HCT116 (cell line): ENCODE measurements at regions not wholly inside any gene's neighbourhood (a gene's known extent, or its start where the extent isn't known, plus 50 kb on each side); places are given as distances from the start of the nearest gene placed in this dataset.

Experiments
- POLR2A ChIP-seq: IDR thresholded peaks from 2 replicates; pipeline ENCODE4 v1.7.0; 2011; ENCODE audit warnings: borderline replicate concordance; ENCODE audit not compliant: insufficient read depth, insufficient read length; ENCODE audit errors: extremely low read depth
- POLR2AphosphoS5 ChIP-seq: IDR thresholded peaks from 2 replicates; pipeline ENCODE4 v1.6.1; 2011; ENCODE audit warnings: mild to moderate bottlenecking, low read depth, low read length, moderate library complexity
- RAD21 ChIP-seq: IDR thresholded peaks from 2 replicates; pipeline ENCODE4 v1.6.1; 2012; ENCODE audit warnings: low read depth, mild to moderate bottlenecking
- TCF7L2 ChIP-seq: IDR thresholded peaks from 2 replicates; pipeline ENCODE4 v1.7.0; 2011; ENCODE audit warnings: borderline replicate concordance, inconsistent platforms; ENCODE audit not compliant: insufficient read depth, insufficient read length; ENCODE audit errors: extremely low read depth
- TF ChIP-seq, protein P1 (sequence below), 3 experiments: fragments of 200-600 bp in 1 of 3; sonication (generic) in 1 of 3; IDR thresholded peaks in 2 of 3; conservative IDR thresholded peaks in 1 of 3; 2 replicates each; pipeline ENCODE4 v1.5.1; 2012 to 2017; ENCODE audit warnings: low read depth in 2 of 3, low read length in 2 of 3, antibody characterized with exemption in 1 of 3, borderline replicate concordance in 1 of 3, control low read depth in 1 of 3, mild to moderate bottlenecking in 1 of 3, mixed read lengths in 1 of 3, mixed run types in 1 of 3, moderate library complexity in 1 of 3; ENCODE audit not compliant: insufficient read depth in 1 of 3

DNA sequence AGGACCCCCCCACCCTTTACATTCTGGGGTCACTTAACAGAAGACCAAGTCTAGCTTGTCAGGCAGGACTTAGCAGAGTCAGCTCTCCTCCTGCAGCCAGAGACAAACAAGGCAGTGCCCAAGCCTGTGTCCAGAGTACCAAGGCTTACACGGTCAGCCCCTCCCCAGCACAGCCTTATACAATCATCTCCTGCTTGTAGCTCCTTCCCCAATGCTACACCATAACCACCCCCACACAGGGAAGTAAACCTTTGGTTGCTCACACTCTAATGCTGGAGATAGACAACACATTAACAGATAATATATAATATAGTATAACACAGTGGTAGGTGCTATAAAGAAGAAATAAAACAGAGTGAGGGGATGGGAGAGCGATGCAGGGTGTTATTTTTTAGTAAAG lies 175.4 kb upstream of the PWP1 start:
- TF ChIP-seq POLR2A (no peak), TCF7L2 (no peak), POLR2AphosphoS5 (no peak), RAD21 (no peak)
- TF ChIP-seq, protein P1, sequence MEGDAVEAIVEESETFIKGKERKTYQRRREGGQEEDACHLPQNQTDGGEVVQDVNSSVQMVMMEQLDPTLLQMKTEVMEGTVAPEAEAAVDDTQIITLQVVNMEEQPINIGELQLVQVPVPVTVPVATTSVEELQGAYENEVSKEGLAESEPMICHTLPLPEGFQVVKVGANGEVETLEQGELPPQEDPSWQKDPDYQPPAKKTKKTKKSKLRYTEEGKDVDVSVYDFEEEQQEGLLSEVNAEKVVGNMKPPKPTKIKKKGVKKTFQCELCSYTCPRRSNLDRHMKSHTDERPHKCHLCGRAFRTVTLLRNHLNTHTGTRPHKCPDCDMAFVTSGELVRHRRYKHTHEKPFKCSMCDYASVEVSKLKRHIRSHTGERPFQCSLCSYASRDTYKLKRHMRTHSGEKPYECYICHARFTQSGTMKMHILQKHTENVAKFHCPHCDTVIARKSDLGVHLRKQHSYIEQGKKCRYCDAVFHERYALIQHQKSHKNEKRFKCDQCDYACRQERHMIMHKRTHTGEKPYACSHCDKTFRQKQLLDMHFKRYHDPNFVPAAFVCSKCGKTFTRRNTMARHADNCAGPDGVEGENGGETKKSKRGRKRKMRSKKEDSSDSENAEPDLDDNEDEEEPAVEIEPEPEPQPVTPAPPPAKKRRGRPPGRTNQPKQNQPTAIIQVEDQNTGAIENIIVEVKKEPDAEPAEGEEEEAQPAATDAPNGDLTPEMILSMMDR (IDR thresholded peaks at IDR 0.05 in 2 of 3, conservative IDR thresholded peaks at IDR 0.05 in 1 of 3; ENCODE audit: borderline replicate concordance in 1 of 3, insufficient read depth in 1 of 3, low read depth in 2 of 3, low read length in 2 of 3), result no peak
